HG02642 (cell line): ENCODE measurements at regions not wholly inside any gene's neighbourhood (a gene's known extent, or its start where the extent isn't known, plus 50 kb on each side); places are given as distances from the start of the nearest gene placed in this dataset.
A peak's percentile ranks its signal among the peaks of the same experiment; 100 is the strongest.
"Not testable (repeated sequence)": the region's sequence is repeated elsewhere in the genome, so short reads cannot be mapped to it uniquely, and the experiment has no call there.

Experiments used
- ATAC-seq: cut with Tn5 transposase; IDR thresholded peaks from one replicate; pipeline ENCODE4 v1.9.1; 2021; ENCODE audit warnings: mild to moderate bottlenecking; ENCODE audit not compliant: unreplicated experiment, poor library complexity

GRCh38 chr5:41995193-41995592, 70.1 kb downstream of the FBXO4 start:
- no peak for ATAC-seq

GRCh38 chr5:42001673-42002072, 76.6 kb downstream of the FBXO4 start:
- no peak for ATAC-seq

- ATAC-seq, result not testable (repeated sequence)
Observed at GRCh38 chr5:42003852-42004251, 78.8 kb downstream of the FBXO4 start.

GRCh38 chr5:42005561-42006153, 80.6 kb downstream of the FBXO4 start:
- peak; percentile 74 for ATAC-seq

GRCh38 chr5:42013561-42013960, 88.5 kb downstream of the FBXO4 start:
- ATAC-seq, result no peak

GRCh38 chr5:42015254-42015653, 90.2 kb downstream of the FBXO4 start:
- no peak for ATAC-seq

- ATAC-seq, result no peak
Observed at GRCh38 chr5:42015681-42016080, 90.6 kb downstream of the FBXO4 start.

- ATAC-seq, result no peak
Observed at GRCh38 chr5:42020788-42021530, 95.9 kb downstream of the FBXO4 start.

GRCh38 chr5:42021923-42022322, 96.8 kb downstream of the FBXO4 start:
- peak; percentile 44 for ATAC-seq

GRCh38 chr5:42022383-42022972, 97.4 kb downstream of the FBXO4 start:
- no peak for ATAC-seq

GRCh38 chr5:42026446-42026845, 101.4 kb downstream of the FBXO4 start:
- ATAC-seq, result no peak

- ATAC-seq, result no peak
Observed at GRCh38 chr5:42032137-42032536, 107.1 kb downstream of the FBXO4 start.

GRCh38 chr5:42035526-42035925, 110.4 kb downstream of the FBXO4 start:
- ATAC-seq, result no peak

GRCh38 chr5:42036379-42036778, 111.3 kb downstream of the FBXO4 start:
- ATAC-seq, result no peak

GRCh38 chr5:42037379-42037932, 112.4 kb downstream of the FBXO4 start:
- ATAC-seq, result no peak

- no peak for ATAC-seq
Observed at GRCh38 chr5:42043400-42043799, 118.3 kb downstream of the FBXO4 start.

- ATAC-seq, result peak; percentile 92
Observed at GRCh38 chr5:42057254-42057690, 132.2 kb downstream of the FBXO4 start.

- ATAC-seq, result no peak
Observed at GRCh38 chr5:42059291-42059690, 134.2 kb downstream of the FBXO4 start.

- no peak for ATAC-seq
Observed at GRCh38 chr5:42059778-42060464, 134.8 kb downstream of the FBXO4 start.

- no peak for ATAC-seq
Observed at GRCh38 chr5:42061121-42061520, 136.0 kb downstream of the FBXO4 start.

GRCh38 chr5:42064821-42065220, 139.7 kb downstream of the FBXO4 start:
- ATAC-seq, result no peak
